ENCODE measurements at regions not wholly inside any gene's neighbourhood (a gene's known extent, or its start where the extent isn't known, plus 50 kb on each side); places are given as distances from the start of the nearest gene placed in this dataset.
A peak's percentile ranks its signal among the peaks of the same experiment; 100 is the strongest.

DNA sequence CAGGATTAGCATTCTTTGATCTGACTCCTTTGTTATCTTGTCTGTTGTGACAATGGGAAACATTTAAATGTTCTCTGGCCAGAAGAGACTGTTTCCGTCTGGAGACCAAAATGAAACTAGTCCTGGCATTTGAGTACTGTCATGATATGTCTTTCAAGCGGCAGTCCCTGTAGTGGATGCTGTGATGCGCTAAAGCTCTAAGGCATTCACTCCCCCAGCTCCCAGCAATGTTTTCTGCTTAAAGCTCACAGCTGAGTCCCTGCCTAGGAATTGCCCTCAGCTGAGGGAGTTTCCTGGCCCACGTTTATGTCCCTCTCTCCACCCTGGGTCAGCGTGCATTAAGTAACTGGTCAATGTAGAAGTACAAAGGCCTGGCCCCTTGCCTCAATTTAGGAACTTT is 109.4 kb downstream of the UCHL5 start:
- H3K27me3 ChIP-seq (replicated peaks; ENCODE audit: insufficient read depth): no peaks in the 10 kb centered on the region
- 94 to 96% methylated on average over 4 to 5 of the region's 5 CpGs for WGBS, 2 experiments (ENCODE audit: low coverage in 1 of 2, low lambda C conversion rate in 2 of 2, missing lambda C conversion rate in 2 of 2)
- no peaks in the 10 kb centered on the region for H3K79me2 ChIP-seq (ENCODE audit: insufficient read depth)

DNA sequence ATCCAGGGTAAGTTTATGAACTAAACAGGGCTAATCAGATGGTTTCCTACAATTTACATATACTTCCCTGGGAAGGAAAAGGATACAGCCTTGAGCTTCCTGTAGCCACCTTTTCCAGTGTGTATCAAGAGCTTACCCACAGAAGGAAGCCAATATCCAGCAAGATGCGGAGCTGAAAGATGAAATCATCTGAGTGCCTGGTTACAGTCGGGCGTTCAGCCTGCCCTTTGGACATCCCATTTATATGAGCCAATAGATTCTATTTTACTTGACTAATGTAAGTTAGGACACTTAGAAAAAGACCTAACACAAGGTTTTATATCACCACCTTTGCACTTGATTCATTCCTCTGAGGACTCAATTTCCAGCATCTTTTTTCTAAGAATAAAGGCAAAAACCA is 108.2 kb downstream of the UCHL5 start:
- no peak overlapping the region for H3K4me3 ChIP-seq
- DNase-seq: no peak
- H2AFZ ChIP-seq: no peak overlapping the region
- H3K4me2 ChIP-seq (ENCODE audit: unreplicated experiment): no peak overlapping the region
- no peaks in the 10 kb centered on the region for H3K36me3 ChIP-seq (ENCODE audit: low read depth)
- no peaks in the 10 kb centered on the region for H3K9me3 ChIP-seq (ENCODE audit: low read depth)
- H3K9me2 ChIP-seq (ENCODE audit: insufficient read depth): no peaks in the 10 kb centered on the region
- H3F3A ChIP-seq (ENCODE audit: insufficient read depth): peaks cover 17% of the 10 kb centered on the region; the same call in 1 of the 2 replicates
- no peaks in the 10 kb centered on the region for H4K20me1 ChIP-seq (ENCODE audit: insufficient read depth)
- in situ Hi-C loops (cut with MboI): no loop called here
- 89 to 99% methylated on average over 3 of the region's 3 CpGs for WGBS, 2 experiments (ENCODE audit: low coverage in 1 of 2, low lambda C conversion rate in 2 of 2, missing lambda C conversion rate in 2 of 2)
- H3K27ac ChIP-seq: no peak overlapping the region
- no peaks in the 10 kb centered on the region for H3K27me3 ChIP-seq (replicated peaks; ENCODE audit: insufficient read depth)
- TF ChIP-seq EZH2phosphoT487 (IDR thresholded peaks at IDR 0.05; ENCODE audit: insufficient read depth, low read depth) (no peak), EZH2 (IDR thresholded peaks at IDR 0.05; ENCODE audit: insufficient read depth, poor library complexity, severe bottlenecking) (no peak)
- H3K79me2 ChIP-seq (ENCODE audit: insufficient read depth): no peaks in the 10 kb centered on the region
- peaks cover 11% of the 10 kb centered on the region for H3K4me1 ChIP-seq (ENCODE audit: insufficient read depth)
- no peak overlapping the region for H3K9ac ChIP-seq

More for the DNA sequence above, 109.4 kb downstream of the UCHL5 start:
- no peak overlapping the region for H2AFZ ChIP-seq
- H3K9ac ChIP-seq: no peak overlapping the region
- peaks cover 11% of the 10 kb centered on the region for H3K4me1 ChIP-seq (ENCODE audit: insufficient read depth)
- no peak for DNase-seq
- H3K4me2 ChIP-seq (ENCODE audit: unreplicated experiment): no peak overlapping the region
- H3K9me2 ChIP-seq (ENCODE audit: insufficient read depth): no peaks in the 10 kb centered on the region
- no peaks in the 10 kb centered on the region for H3K9me3 ChIP-seq (ENCODE audit: low read depth)
- TF ChIP-seq EZH2phosphoT487 (IDR thresholded peaks at IDR 0.05; ENCODE audit: insufficient read depth, low read depth) (no peak), EZH2 (IDR thresholded peaks at IDR 0.05; ENCODE audit: insufficient read depth, poor library complexity, severe bottlenecking) (no peak)
- no peak overlapping the region for H3K27ac ChIP-seq
- no peaks in the 10 kb centered on the region for H3K36me3 ChIP-seq (ENCODE audit: low read depth)
- peaks cover 17% of the 10 kb centered on the region; the same call in 1 of the 2 replicates for H3F3A ChIP-seq (ENCODE audit: insufficient read depth)
- in situ Hi-C loops (cut with MboI): no loop called here
- H3K4me3 ChIP-seq: no peak overlapping the region
- H4K20me1 ChIP-seq (ENCODE audit: insufficient read depth): no peaks in the 10 kb centered on the region

DNA sequence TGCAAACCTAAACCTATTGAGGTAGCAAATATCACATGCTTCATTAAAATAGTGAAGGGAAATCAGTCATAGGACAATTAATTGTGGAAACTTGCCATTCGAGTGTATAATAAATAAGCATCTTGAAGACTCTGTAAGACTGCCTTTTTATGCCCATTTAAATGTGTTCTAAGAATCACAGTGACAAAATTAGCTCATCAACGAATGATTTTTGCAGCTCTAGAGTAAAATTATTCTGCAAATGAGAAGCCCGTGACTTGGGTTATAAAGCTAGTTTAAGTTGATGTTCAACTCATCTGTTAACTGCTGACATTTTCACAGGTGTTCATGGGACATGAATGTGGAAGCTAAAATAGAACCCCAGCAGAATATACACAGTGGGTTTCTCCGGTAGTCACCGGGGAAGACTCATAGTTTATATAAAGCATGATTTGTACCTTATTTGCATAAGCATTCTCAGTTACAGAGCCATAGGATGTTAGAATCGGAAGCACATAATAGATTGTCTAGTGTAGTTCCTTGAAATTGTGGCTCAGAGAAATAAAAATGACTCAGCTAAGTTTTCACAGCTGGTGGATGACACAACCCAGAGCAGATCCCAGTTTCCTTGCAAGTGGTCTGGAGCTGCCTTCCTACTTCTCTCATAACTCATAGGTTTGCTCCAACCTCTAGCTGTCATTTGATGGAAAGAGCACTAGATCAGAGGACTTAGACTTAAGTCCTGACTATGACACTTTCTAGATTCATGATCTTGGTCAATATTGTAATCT is 107.3 kb downstream of the UCHL5 start:
- H4K20me1 ChIP-seq (ENCODE audit: insufficient read depth): no peaks in the 10 kb centered on the region
- in situ Hi-C loops (cut with MboI): no loop called here
- TF ChIP-seq EZH2 (IDR thresholded peaks at IDR 0.05; ENCODE audit: insufficient read depth, poor library complexity, severe bottlenecking) (no peak), EZH2phosphoT487 (IDR thresholded peaks at IDR 0.05; ENCODE audit: insufficient read depth, low read depth) (no peak)
- no peaks in the 10 kb centered on the region for H3K79me2 ChIP-seq (ENCODE audit: insufficient read depth)
- 49 to 50% methylated on average over 6 of the region's 6 CpGs for WGBS, 2 experiments (ENCODE audit: low coverage in 1 of 2, low lambda C conversion rate in 2 of 2, missing lambda C conversion rate in 2 of 2)
- no peaks in the 10 kb centered on the region for H3K36me3 ChIP-seq (ENCODE audit: low read depth)
- DNase-seq: peak; percentile 85
- H3K4me1 ChIP-seq (ENCODE audit: insufficient read depth): peaks cover 11% of the 10 kb centered on the region
- H3F3A ChIP-seq (ENCODE audit: insufficient read depth): peaks cover 17% of the 10 kb centered on the region; the same call in 1 of the 2 replicates
- no peak overlapping the region for H3K9ac ChIP-seq
- H3K9me3 ChIP-seq (ENCODE audit: low read depth): no peaks in the 10 kb centered on the region
- H3K9me2 ChIP-seq (ENCODE audit: insufficient read depth): no peaks in the 10 kb centered on the region
- H3K27me3 ChIP-seq (replicated peaks; ENCODE audit: insufficient read depth): no peaks in the 10 kb centered on the region
- H3K4me2 ChIP-seq (ENCODE audit: unreplicated experiment): peak overlapping the region; percentile 29
- H2AFZ ChIP-seq: no peak overlapping the region
- H3K27ac ChIP-seq: 0 out of 2 replicates have a peak overlapping the region, but pooled peaks have one; percentile 10
- no peak overlapping the region for H3K4me3 ChIP-seq

DNA sequence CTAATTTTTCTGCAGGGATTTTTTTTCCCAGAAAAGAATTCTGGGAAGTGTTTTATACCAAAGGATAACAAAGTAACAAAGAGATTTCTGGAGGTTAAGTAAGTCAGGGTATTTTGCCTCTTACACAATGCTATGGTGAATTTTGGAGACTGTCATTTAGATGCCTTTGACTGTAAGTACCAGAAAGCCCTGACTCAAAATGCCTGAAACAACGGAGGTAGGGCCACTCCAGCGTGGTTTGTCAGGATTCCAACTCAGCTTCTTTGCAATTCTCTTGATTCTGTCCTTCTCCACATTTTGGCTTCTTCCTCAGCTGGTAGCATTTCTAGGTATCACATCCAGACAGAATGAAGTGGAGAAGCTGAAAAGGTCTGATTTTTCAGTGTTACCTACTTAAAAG is 106.5 kb downstream of the UCHL5 start:
- Histone ChIP-seq H3K4me2 (ENCODE audit: unreplicated experiment) (peak overlapping the region; percentile 29), H2AFZ (no peak overlapping the region), H3K9ac (no peak overlapping the region), H3K36me3 (ENCODE audit: low read depth) (no peaks in the 10 kb centered on the region), H3K4me3 (no peak overlapping the region), H3K27ac (0 out of 2 replicates have a peak overlapping the region, but pooled peaks have one; percentile 10), H3K4me1 (ENCODE audit: insufficient read depth) (peaks cover 11% of the 10 kb centered on the region), H3K79me2 (ENCODE audit: insufficient read depth) (no peaks in the 10 kb centered on the region), H3F3A (ENCODE audit: insufficient read depth) (peaks cover 17% of the 10 kb centered on the region; the same call in 1 of the 2 replicates), H3K9me3 (ENCODE audit: low read depth) (no peaks in the 10 kb centered on the region), H3K9me2 (ENCODE audit: insufficient read depth) (no peaks in the 10 kb centered on the region), H4K20me1 (ENCODE audit: insufficient read depth) (no peaks in the 10 kb centered on the region), H3K27me3 (replicated peaks; ENCODE audit: insufficient read depth) (no peaks in the 10 kb centered on the region)
- TF ChIP-seq EZH2phosphoT487 (IDR thresholded peaks at IDR 0.05; ENCODE audit: insufficient read depth, low read depth): no peak
- no peak for TF ChIP-seq EZH2 (IDR thresholded peaks at IDR 0.05; ENCODE audit: insufficient read depth, poor library complexity, severe bottlenecking)
- in situ Hi-C loops (cut with MboI): no loop called here
- DNase-seq: peak; percentile 22
- 54 to 64% methylated on average over 2 of the region's 2 CpGs for WGBS, 2 experiments (ENCODE audit: low coverage in 1 of 2, low lambda C conversion rate in 2 of 2, missing lambda C conversion rate in 2 of 2)

All from GM23248 (cell line).